Suppressor macrophage (primary cell): ENCODE measurements at regions not wholly inside any gene's neighbourhood (a gene's known extent, or its start where the extent isn't known, plus 50 kb on each side); places are given as distances from the start of the nearest gene placed in this dataset.

Source experiments
- DNase-seq, 4 experiments: peaks; one replicate each; pipeline ENCODE4 v3.0.0-alpha.2; 2020 to 2022

- no peak for DNase-seq
Observed at GRCh38 chr5:143558048-143558447, 154.6 kb upstream of the NR3C1 start.

DNA sequence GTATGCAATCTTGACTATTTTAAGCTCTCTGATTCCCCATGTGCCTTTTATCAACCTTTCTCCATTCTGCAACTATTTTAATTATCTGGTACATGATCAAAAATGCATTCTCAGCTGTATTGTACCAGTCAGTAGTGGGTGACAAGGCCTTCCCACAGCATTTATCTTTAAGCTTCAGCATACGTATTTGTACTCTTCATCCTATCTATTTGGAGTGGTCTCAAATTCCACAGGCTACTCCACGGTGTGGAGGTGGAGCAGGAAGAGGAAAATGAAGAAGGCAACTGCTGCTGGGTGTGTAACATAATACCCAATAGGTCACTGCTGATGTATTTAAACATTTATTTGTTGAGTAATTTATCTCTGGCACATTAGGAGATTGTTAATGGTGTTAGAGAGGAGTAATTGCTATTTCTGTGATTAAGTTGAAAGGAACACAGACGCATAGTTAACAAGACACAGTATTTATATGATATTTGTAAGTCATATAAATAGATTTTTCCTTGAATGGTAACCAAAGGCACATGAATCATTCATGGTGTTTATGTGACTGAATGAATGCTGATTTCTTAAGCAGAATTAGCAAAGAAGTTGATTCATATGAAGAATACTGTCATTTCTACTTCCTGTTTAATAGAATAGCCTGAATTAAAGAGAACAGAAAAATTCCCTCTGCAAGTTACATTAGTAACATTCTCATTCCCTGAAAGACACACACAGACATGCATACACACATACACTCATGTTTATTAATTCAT lies 153.8 kb upstream of the NR3C1 start:
- peak in 2 of 4 experiments; percentile 82 to 83 for DNase-seq

DNA sequence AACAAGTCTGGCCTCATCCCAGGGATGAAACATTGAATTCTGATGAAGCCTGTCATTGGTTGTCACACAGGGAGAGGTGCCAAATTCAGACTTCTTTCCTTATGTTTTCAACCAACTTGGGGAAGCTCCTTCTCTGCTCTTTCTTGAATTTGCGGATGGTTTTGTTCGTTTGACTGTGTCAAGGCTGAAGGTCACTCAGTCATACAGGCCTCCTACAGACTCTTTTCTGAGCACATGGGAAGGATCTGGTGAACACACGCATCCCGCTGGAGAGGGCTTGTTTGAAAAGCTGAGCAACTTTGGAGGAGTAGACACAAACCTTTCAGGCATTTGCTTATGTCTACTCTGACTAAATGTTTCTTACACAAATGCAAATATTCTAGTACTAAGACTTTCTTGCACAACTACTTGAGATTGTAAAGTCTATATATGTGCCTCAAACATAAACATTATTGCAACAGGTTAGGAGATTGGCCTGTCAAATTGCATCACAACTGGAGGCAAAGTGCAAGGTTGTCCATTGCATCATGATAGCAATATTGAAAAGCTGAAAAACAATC lies 151.5 kb upstream of the NR3C1 start:
- DNase-seq, result peak in 3 of 4 experiments; percentile 20 to 55 (median 53)

DNA sequence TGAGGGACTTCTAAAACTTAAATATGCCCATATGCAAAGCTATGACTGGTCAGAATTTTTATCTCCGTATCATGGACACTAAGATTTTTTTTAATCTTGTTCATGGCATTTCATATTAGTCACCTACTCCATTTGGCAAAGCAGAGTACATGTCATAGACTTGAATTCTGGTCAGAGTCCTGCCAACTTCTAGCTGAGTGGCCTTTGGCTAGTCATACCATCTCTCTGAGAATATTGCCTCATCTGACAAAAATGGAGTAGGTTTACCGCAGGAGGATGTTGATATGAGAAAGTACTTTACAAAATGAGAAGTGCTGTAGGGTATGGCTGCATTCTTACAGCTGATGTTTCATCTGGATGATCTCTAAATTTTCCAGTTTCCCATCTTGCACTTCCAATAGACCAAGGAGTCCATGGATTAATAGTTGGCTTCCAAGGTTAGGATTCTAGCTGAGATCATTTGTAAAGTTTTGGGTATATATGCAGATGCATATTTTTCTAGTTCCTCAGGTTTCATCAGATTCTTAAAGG lies 150.8 kb upstream of the NR3C1 start:
- DNase-seq, result peak; percentile 64 to 91 (median 77)

- DNase-seq, result no peak
Observed at GRCh38 chr5:143552680-143553079, 149.2 kb upstream of the NR3C1 start.

- DNase-seq, result no peak
Observed at GRCh38 chr5:143551820-143552251, 148.3 kb upstream of the NR3C1 start.

DNA sequence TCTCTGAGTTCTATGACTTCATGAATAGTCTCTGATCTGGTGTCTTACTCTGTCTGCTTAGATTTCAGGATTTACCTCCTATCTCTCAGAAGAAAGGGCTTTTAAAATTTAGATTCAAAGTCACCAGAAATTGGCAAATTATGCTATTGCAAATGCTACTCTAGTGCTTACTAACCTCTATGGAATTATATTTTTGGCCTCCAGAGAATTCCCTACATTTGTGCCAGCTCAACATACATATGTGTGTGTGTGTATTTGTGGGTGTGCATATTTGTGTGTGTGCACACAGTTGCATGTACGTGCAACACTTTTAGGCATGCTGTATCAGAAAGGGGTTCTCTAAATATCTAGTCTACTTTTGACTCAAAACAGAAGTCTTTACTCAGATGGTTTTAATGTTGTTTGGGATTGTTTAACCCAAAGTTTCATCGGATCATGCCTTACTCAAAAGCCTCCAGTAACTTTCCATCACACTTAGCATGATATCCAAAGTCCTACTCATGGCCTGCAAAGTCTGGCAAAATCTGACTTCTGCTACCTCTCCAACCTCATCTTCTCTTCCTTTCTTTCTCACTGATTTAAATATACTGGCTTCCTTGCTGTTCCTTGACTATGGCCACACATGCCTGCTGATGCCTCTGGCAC lies 147.6 kb upstream of the NR3C1 start:
- DNase-seq, result no peak

DNA sequence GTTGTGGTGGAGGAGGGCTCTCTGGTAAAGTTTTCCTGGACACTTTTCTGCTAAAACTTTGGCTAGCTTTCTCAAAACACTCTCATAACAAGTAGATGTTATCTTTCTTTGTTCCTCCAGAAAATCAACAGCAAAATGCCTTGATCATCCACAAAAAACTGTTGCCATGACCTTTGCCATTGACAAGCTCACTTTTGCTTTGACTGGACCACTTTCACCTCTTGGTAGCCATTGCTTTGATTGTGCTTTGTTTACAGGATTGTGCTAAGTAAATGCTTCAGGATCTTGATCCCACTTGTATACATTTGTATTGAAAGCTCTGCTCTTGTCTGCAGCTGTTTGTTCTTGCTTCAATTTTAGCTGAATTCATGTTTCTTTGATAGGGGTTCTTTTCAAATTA lies 143.9 kb upstream of the NR3C1 start:
- no peak for DNase-seq

DNA sequence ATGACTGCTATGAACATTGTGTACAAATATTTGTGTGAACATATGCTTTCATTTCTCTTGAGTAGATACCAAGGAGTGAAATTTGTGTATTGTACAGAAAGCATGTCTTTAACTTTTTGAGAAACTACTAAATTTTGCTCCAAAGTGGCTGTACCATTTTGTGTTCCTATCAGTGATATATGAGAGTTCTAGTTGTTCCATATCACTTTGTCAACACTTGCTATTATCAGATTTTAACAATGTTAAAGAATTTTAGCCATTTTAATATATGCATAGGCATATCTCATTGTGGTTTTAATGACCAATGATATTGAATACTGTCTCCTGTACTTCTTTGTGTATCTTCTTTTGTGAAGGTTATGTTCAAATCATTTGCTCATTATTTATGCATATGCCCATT lies 142.9 kb upstream of the NR3C1 start:
- no peak for DNase-seq

DNA sequence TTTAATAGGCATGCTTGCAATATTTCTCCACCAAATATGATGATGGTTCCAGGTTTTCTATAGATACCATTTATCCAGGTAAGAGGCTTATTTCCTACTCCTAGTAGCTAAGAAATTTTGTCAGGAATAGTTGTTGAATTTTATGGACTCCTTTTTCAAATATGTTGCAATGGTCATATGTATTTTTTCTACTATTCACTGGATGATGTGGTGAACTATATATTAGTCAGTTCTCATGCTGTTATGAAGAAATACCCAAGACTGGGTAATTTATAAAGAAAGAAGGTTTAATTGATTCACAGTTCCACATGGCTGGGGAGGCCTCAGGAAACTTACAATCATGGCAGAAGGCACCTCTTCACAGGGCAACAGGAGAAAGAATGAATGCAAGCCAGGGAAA lies 141.1 kb upstream of the NR3C1 start:
- no peak for DNase-seq

DNA sequence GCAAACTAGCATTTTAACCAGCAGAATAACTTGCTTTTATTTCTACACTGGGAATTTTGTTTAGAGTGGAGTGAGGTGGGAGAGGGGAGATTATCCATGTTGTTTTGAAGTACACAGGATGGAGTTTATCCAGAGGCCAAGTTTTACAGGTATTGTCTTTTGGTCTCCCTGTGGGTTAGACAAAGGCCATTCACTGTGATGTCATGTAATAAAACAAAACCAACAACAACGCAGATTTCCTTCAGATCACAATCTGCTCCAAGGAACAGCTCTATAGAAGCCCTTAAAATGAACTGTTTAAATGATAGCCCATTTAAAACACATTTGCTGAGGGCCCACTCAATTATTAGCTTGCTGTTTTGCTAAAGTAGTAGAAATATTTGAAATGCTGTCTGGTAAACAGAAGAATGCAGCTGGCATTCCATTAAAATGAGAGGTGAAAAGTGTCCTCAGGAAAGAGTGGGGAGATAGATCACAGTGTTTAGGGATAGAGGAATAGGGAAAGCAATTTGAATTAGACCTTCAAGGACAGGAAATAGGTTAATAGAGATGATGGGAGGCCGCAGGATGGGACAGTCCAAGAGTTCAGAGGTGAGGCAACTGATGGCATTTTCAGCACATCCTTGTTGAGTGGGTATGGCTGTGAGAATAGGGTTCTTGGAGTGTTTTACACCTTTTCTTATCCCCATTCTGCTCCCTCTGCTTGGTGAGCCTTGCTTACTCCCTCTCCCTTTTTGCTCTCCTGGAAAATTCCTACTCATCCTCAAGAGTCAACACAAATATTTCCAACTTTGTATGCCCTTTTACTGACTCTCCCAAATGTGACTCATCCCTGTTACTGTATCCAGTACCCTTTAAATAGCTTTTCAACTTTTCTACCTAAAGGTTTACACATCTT lies 140.1 kb upstream of the NR3C1 start:
- DNase-seq, result no peak

DNA sequence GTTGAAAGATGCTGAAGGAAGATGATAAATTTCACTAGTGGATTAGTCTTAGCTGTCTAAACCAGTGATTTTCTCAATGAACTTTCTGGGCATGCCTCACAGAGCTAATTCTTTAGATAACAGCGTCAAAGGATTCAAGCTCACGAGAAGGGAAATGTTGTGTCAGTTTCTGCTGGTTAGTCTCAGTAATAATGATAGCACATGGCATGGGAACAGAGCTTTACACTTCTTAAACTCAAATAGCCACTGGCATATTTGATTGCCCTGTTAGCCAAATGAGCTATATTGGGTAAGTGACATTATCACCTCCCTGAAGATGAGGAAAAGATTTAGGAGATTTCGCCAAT lies 139.3 kb upstream of the NR3C1 start:
- DNase-seq, result no peak

DNA sequence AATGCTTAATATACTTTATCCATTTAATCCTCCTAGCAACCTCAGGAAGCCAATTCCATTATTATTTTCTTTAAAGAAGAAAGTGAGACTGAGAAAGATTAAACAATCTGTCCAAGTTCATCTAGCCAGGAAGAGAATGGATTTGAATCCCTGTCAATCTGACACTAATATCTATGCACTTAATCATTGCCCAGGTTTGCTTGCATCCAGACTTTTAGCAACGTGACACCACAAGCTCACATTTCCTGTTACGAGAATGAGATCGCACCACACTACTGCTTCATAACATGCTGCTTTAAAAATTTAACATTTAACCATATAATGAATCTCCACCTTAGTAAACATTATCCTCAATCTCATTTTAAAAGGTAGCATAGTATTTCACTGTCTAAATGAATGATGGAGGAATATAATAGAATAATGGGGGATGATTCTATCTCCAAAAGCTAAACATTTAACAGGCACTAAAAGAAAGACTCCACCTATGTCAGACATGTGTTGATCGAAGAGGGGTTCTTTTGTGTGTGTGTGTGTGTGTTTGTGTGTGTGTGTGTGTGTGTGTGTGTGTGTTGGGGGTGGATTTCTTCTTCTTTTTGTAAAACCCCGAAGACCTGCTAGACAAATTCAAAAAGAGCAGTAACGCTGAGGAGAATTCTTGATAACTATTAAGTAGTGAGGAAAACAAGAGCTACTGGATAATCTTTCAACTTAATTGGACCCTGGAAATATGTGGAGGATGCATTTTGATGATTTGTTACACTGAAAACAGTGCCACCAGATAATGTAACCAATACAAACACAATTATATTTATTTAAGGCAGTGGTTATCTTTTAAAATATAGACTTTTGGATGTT lies 138.7 kb upstream of the NR3C1 start:
- DNase-seq, result no peak

- no peak for DNase-seq
Observed at GRCh38 chr5:143539742-143540141, 136.3 kb upstream of the NR3C1 start.

- no peak for DNase-seq
Observed at GRCh38 chr5:143537056-143537455, 133.6 kb upstream of the NR3C1 start.

DNA sequence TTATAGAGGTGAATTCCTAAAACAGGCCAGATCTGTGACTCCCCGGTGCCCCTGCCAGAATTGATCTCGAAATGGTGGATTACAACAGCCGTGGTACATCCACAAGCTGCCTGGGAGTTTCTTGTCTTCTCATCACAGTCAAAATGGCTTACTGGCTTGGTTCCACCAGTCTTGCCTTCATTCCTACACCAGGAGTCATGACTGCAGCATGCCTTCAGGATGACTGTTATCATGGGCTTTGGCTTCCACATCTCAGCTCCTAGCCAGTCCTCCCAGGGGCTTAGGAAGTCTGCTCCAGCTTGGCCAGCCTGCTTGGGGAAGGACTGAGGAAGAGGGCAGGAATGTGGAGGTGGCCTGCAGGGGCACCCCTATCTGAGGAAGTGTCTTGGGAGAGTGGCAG lies 132.9 kb upstream of the NR3C1 start:
- DNase-seq, result peak in 2 of 4 experiments; percentile 17 to 32

DNA sequence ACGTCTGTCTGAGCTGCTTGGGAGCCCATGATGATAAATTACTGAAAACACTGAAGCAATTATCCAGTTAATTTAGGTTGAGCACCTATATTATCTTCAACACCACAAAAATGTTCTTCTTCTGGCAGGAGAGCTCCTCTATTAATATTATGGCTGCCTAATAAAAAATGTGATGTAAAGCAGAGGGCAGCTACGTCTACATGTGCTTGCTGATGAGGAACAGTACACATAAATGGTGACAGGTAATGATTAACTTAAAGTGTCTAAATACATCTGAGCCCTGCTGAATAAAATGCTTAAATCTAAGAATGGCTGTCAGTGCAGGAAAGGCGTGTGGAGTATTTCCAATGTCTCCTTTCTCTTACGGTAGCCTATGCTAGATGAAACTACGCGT lies 131.3 kb upstream of the NR3C1 start:
- no peak for DNase-seq

- no peak for DNase-seq
Observed at GRCh38 chr5:143533978-143534760, 130.7 kb upstream of the NR3C1 start.

- DNase-seq, result no peak
Observed at GRCh38 chr5:143533475-143533874, 130.0 kb upstream of the NR3C1 start.

- no peak for DNase-seq
Observed at GRCh38 chr5:143527808-143528207, 124.3 kb upstream of the NR3C1 start.

DNA sequence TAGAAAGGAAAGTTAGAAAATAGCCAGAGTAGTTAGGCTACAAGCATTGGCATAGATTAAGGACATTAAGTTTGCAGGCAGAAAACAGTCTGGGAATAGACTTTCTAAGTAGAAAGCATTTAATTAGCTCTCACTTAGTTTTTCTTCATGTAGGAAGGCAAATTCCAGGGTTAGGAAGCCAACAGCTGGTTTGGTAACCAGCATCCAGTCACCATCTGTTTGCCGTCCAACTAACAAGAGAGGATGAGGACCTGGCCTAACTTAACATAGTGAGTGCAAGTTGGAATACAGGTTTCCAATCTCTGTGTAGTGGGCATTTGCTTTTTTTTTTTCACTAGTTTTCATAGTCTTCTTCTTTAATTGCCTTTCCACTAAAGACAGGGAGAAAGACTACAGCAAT lies 121.7 kb upstream of the NR3C1 start:
- DNase-seq, result no peak
